Stimulated activated CD4-positive, alpha-beta T cell treated with anti-CD3 and anti-CD28 coated beads, Interleukin-12 subunit alpha, Interleukin-12 subunit beta, amount 100 ng/mL, for 24 hours (primary cell): ENCODE measurements at regions not wholly inside any gene's neighbourhood (a gene's known extent, or its start where the extent isn't known, plus 50 kb on each side); places are given as distances from the start of the nearest gene placed in this dataset.
A peak's percentile ranks its signal among the peaks of the same experiment; 100 is the strongest.

ENCODE experiments used
- DNase-seq, 2 experiments: peaks; one replicate each; pipeline ENCODE4 v3.0.0-alpha.2; 2020; ENCODE audit warnings: low read depth in 2 of 2

- DNase-seq = no peak
Measured at GRCh38 chr20:34163307-34163706, 51.3 kb upstream of the EIF2S2 start.

GRCh38 chr20:34164381-34164984 lies 52.4 kb upstream of the EIF2S2 start:
- no peak for DNase-seq

GRCh38 chr20:34165018-34165619 lies 53.1 kb upstream of the EIF2S2 start:
- DNase-seq = no peak

GRCh38 chr20:34171640-34172039 lies 59.6 kb upstream of the EIF2S2 start:
- no peak for DNase-seq

- no peak for DNase-seq
Measured at GRCh38 chr20:34172926-34173325, 60.9 kb upstream of the EIF2S2 start.

- no peak for DNase-seq
Measured at GRCh38 chr20:34175079-34175478, 63.0 kb upstream of the EIF2S2 start.

GRCh38 chr20:34175879-34176278 lies 63.8 kb upstream of the EIF2S2 start:
- no peak for DNase-seq

- no peak for DNase-seq
Measured at GRCh38 chr20:34177052-34177451, 64.2 kb upstream of the ASIP start.

- no peak for DNase-seq
Measured at GRCh38 chr20:34179637-34180360, 61.4 kb upstream of the ASIP start.

- DNase-seq = no peak
Measured at GRCh38 chr20:34180460-34181120, 60.6 kb upstream of the ASIP start.

- no peak for DNase-seq
Measured at GRCh38 chr20:34181484-34181883, 59.7 kb upstream of the ASIP start.

- no peak for DNase-seq
Measured at GRCh38 chr20:34185766-34186620, 55.2 kb upstream of the ASIP start.

GRCh38 chr20:34189572-34190163 lies 51.6 kb upstream of the ASIP start:
- DNase-seq = no peak

- no peak for DNase-seq
Measured at GRCh38 chr20:34190262-34190661, 51.0 kb upstream of the ASIP start.

- peak; percentile 2 to 30 for DNase-seq
Measured at GRCh38 chr20:34190679-34191090, 50.5 kb upstream of the ASIP start.
